HG03039 (cell line): ENCODE measurements at regions not wholly inside any gene's neighbourhood (a gene's known extent, or its start where the extent isn't known, plus 50 kb on each side); places are given as distances from the start of the nearest gene placed in this dataset.

Experiments
- ATAC-seq: cut with Tn5 transposase; IDR thresholded peaks from one replicate; pipeline ENCODE4 v1.9.1; 2021; ENCODE audit warnings: mild to moderate bottlenecking, moderate library complexity; ENCODE audit not compliant: unreplicated experiment

GRCh38 chr17:77817953-77818352, 140.6 kb upstream of the TNRC6C start:
- no peak for ATAC-seq

- ATAC-seq = no peak
Observed at GRCh38 chr17:77819497-77819896, 139.0 kb upstream of the TNRC6C start.

GRCh38 chr17:77821114-77821513, 137.4 kb upstream of the TNRC6C start:
- ATAC-seq = no peak

GRCh38 chr17:77822302-77823030, 136.0 kb upstream of the TNRC6C start:
- ATAC-seq = no peak

- ATAC-seq = no peak
Observed at GRCh38 chr17:77824102-77824779, 134.3 kb upstream of the TNRC6C start.

DNA sequence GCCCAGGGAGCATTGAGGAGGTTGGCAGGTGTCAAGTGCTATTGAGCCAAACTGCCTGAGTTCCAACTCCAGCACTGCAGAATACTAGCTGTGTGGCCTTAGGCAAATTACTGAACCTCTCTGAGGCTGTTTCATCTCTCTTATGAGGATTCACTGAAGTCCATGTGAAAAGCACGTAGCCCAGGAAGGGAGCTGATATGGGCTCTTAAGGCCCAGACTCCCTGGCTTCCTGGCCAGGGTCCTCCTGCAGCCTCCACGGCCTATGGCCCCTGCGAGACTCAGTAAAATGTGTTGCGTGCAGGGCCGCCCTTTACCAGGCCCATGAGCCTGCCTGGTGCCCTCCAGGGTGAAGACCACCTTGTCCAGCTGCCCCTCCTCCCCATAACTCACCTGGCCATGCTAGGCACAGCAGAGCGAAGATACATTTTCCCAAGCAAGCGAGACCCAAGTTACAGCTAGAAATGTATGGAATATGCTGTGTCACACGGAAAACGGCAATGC, 133.7 kb upstream of the TNRC6C start:
- no peak for ATAC-seq

DNA sequence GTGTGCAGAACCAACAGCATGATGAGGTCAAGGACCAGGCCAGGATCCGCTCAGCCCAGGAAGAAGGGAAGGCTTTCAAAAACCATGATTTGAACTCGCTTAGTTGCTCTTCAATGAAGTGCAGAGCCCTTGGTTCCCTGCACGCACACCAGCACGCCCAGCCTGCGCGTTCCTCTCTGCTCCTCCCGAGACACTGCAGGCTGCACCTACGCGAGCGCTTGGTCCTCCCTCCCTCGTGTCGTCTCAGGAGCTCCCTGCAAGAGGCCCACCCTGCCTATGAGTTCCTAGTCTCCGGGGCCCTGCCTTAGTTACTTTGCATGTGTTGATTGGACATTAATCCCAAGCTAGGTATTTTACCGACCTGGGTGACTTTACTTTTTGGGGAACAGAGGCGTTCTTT, 132.9 kb upstream of the TNRC6C start:
- no peak for ATAC-seq

- no peak for ATAC-seq
Observed at GRCh38 chr17:77826132-77826873, 132.2 kb upstream of the TNRC6C start.

DNA sequence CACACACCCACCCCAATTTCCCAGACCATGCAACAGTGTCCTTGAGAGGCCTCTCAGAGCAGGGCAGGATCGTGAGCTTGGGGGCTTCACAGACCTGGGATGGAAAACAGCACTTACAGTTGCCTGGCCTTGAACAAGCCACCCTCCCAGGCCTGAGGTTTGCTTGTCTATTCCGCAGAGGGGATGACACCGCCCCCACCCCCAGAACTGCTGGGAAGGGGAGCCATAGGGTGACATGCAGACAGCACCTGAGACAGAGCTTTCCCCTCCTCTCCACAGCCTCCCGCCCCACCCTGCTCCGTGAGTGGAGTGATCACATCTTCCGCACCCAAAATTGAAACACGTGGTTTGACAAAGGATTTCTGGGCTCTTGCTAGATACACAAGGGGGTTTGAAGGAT, 131.5 kb upstream of the TNRC6C start:
- ATAC-seq = no peak

DNA sequence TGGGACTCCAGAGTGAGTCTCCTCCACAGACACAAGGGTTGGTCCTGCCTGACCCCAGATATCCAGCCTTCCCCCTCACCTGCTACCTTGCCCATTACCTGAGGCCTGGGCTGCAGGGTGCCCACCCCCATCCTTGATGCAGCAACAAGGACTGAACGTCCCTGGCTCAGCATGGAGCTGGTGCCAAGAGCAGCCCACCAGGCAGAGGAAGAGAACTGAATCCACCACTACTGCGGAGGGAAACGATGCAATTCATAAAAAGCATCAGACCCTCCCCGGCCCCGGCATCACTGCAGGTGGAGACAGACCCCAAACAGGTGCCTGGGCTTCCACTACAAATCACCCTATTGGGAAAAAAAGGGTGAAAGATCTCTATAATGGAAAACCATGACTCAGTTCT, 131.0 kb upstream of the TNRC6C start:
- no peak for ATAC-seq

- ATAC-seq = no peak
Observed at GRCh38 chr17:77828749-77829539, 129.6 kb upstream of the TNRC6C start.

DNA sequence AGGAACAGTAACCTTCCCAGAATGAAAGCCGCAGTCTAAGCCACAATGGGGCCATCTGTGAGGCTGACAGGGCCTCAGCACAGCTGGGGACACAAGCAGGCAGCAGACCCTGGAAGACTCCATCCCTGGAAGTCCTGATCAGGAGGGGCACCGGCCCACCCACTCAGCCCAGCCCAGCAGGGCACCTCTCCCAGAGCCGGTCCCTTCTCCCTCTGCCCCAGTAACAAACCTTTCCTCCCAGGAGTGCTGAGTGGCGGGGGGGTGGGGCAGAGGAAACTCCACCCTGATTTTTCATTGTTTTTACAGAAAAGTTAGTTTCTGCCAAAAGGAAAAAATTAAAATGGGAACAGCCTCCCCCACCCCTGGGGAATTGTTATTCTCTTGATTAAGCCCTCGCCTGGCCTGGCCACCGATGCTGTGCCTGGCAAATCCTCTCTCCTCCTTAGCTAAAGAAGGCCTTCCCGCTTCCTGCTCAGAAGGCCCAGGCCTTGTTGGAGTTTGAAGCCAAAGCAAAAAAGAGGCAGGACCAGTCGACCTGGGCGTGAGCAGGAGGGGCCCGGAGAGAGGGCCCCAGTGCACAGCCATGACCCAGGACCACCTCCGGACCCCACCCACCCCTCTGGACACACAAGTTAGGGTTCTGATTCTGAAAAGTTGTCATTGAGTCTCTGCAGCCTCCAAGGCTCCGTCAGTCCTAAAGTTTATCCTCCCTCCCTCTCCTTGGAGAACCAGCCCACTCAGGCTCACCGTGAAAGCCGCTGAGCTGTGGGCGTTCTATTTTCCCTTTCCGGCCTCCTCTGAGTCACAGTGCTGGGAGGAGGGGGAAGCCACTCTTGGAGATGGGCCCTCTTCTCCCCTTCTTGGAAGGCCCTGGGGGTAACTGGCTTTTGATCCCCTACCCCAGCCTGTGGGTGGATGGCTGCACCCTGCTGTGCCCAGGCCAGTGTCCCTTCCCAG, 128.4 kb upstream of the TNRC6C start:
- no peak for ATAC-seq

GRCh38 chr17:77830816-77831473, 127.6 kb upstream of the TNRC6C start:
- ATAC-seq = no peak

GRCh38 chr17:77831474-77832179, 126.9 kb upstream of the TNRC6C start:
- ATAC-seq = no peak

DNA sequence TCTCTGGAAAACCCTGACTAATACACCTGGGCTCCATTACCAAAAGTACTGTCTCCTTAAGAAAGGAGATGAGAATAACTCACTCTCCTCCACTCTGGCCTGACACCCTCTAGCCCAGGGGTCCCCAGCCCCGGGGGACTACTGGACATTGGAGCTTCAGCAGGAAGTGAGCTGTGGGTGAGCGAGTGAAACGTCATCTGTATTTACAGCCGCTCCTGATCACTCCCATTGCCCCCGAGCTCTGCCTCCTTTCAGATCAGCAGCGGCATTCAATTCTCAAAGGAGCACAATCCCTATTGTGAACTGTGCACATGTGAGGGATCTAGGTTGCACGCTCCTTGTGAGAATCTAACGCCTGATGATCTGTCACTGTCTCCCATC, 126.3 kb upstream of the TNRC6C start:
- no peak for ATAC-seq

- ATAC-seq = no peak
Observed at GRCh38 chr17:77833769-77834168, 124.7 kb upstream of the TNRC6C start.

GRCh38 chr17:77834170-77835115, 124.1 kb upstream of the TNRC6C start:
- ATAC-seq = no peak
